Nucleus accumbens (tissue), 56 donors: ENCODE measurements at regions not wholly inside any gene's neighbourhood (a gene's known extent, or its start where the extent isn't known, plus 50 kb on each side); places are given as distances from the start of the nearest gene placed in this dataset.

ENCODE experiments used
- DNase-seq, 56 donors: peaks; one replicate each; lab custom pipeline; 2025; lab: John Stamatoyannopoulos, UW

GRCh38 chr1:106756752-106757151, 299.7 kb upstream of the PRMT6 start:
- DNase-seq: no peak

- no peak for DNase-seq
Observed at GRCh38 chr1:106768077-106768476, 288.4 kb upstream of the PRMT6 start.

- DNase-seq: no peak
Observed at GRCh38 chr1:106768501-106768900, 288.0 kb upstream of the PRMT6 start.

- no peak for DNase-seq
Observed at GRCh38 chr1:106773206-106773605, 283.3 kb upstream of the PRMT6 start.

GRCh38 chr1:106780066-106780465, 276.4 kb upstream of the PRMT6 start:
- no peak for DNase-seq

GRCh38 chr1:106780806-106781569, 275.5 kb upstream of the PRMT6 start:
- DNase-seq: no peak

GRCh38 chr1:106785176-106785575, 271.3 kb upstream of the PRMT6 start:
- DNase-seq: no peak

- DNase-seq: no peak
Observed at GRCh38 chr1:106787520-106787919, 269.0 kb upstream of the PRMT6 start.

GRCh38 chr1:106789686-106790085, 266.8 kb upstream of the PRMT6 start:
- no peak for DNase-seq

- DNase-seq: no peak
Observed at GRCh38 chr1:106791041-106791440, 265.4 kb upstream of the PRMT6 start.

GRCh38 chr1:106793651-106794050, 262.8 kb upstream of the PRMT6 start:
- DNase-seq: no peak

GRCh38 chr1:106798991-106799390, 257.5 kb upstream of the PRMT6 start:
- DNase-seq: no peak

- no peak for DNase-seq
Observed at GRCh38 chr1:106802181-106802580, 254.3 kb upstream of the PRMT6 start.

GRCh38 chr1:106814418-106814817, 242.1 kb upstream of the PRMT6 start:
- no peak for DNase-seq

- no peak for DNase-seq
Observed at GRCh38 chr1:106817575-106817974, 238.9 kb upstream of the PRMT6 start.

GRCh38 chr1:106831511-106831910, 225.0 kb upstream of the PRMT6 start:
- no peak for DNase-seq

GRCh38 chr1:106836708-106837107, 219.8 kb upstream of the PRMT6 start:
- no peak for DNase-seq

GRCh38 chr1:106843518-106843917, 213.0 kb upstream of the PRMT6 start:
- no peak for DNase-seq

- no peak for DNase-seq
Observed at GRCh38 chr1:106846656-106847055, 209.8 kb upstream of the PRMT6 start.

GRCh38 chr1:106861110-106861509, 195.4 kb upstream of the PRMT6 start:
- DNase-seq: no peak

- DNase-seq: no peak
Observed at GRCh38 chr1:106868828-106869227, 187.6 kb upstream of the PRMT6 start.

GRCh38 chr1:106875622-106876021, 180.9 kb upstream of the PRMT6 start:
- DNase-seq: no peak

- DNase-seq: peak in 2 of 56 donors; percentile 0 to 2
Observed at GRCh38 chr1:106876384-106876783, 180.1 kb upstream of the PRMT6 start.
